GM18870 (cell line): ENCODE measurements at regions not wholly inside any gene's neighbourhood (a gene's known extent, or its start where the extent isn't known, plus 50 kb on each side); places are given as distances from the start of the nearest gene placed in this dataset.

Source experiments
- ATAC-seq: cut with Tn5 transposase; IDR thresholded peaks from one replicate; pipeline ENCODE4 v1.9.1; 2021; ENCODE audit warnings: moderate library complexity; ENCODE audit not compliant: unreplicated experiment

- no peak for ATAC-seq
Measured at GRCh38 chr3:19725000-19725399, 209.0 kb downstream of the EFHB start.

GRCh38 chr3:19717736-19718135, 216.3 kb downstream of the EFHB start:
- ATAC-seq: no peak

GRCh38 chr3:19711160-19711782, 222.7 kb downstream of the EFHB start:
- no peak for ATAC-seq

GRCh38 chr3:19702416-19703078, 231.5 kb downstream of the EFHB start:
- no peak for ATAC-seq

- no peak for ATAC-seq
Measured at GRCh38 chr3:19688767-19689166, 245.2 kb downstream of the EFHB start.

- no peak for ATAC-seq
Measured at GRCh38 chr3:19668163-19668562, 265.9 kb downstream of the EFHB start.

- ATAC-seq: no peak
Measured at GRCh38 chr3:19662486-19662885, 271.5 kb downstream of the EFHB start.

- ATAC-seq: no peak
Measured at GRCh38 chr3:19652336-19652735, 281.7 kb downstream of the EFHB start.

- ATAC-seq: peak; percentile 71
Measured at GRCh38 chr3:19645093-19645492, 288.9 kb downstream of the EFHB start.

GRCh38 chr3:19644405-19644804, 289.6 kb downstream of the EFHB start:
- ATAC-seq: no peak

- ATAC-seq: no peak
Measured at GRCh38 chr3:19641408-19641807, 292.6 kb downstream of the EFHB start.

GRCh38 chr3:19632099-19633074, 301.6 kb downstream of the EFHB start:
- ATAC-seq: no peak

- ATAC-seq: peak; percentile 68
Measured at GRCh38 chr3:19598870-19599269, 335.1 kb downstream of the EFHB start.

- peak; percentile 76 for ATAC-seq
Measured at GRCh38 chr3:19596408-19596807, 337.6 kb downstream of the EFHB start.

GRCh38 chr3:19595884-19596283, 338.1 kb downstream of the EFHB start:
- no peak for ATAC-seq
